Upper lobe of left lung (tissue), 6 donors: ENCODE measurements at regions not wholly inside any gene's neighbourhood (a gene's known extent, or its start where the extent isn't known, plus 50 kb on each side); places are given as distances from the start of the nearest gene placed in this dataset.

Experiments
- ATAC-seq, 2 donors: fragments of 200-7000 bp; cut with Tn5 transposase; one replicate each; pipeline ENCODE4 v1.9.1; 2022; ENCODE audit warnings: mild to moderate bottlenecking in 2 of 2, moderate library complexity in 2 of 2; ENCODE audit not compliant: low FRiP score in 2 of 2
- DNase-seq, 2 donors: peaks; one replicate each; pipeline ENCODE4 v3.0.0-alpha.2; 2019 to 2020
- H3K27ac ChIP-seq, 4 donors: fragments of 200-600 bp; sonication (generic); one replicate each; pipeline ENCODE4 v1.5.1; 2016 to 2019
- H3K27me3 ChIP-seq, 4 donors: fragments of 200-600 bp; sonication (generic); one replicate each; pipeline ENCODE4 v1.5.1; 2017 to 2019
- H3K36me3 ChIP-seq, 4 donors: fragments of 200-600 bp; sonication (generic); one replicate each; pipeline ENCODE4 v1.5.1; 2016 to 2019
- H3K4me1 ChIP-seq, 4 donors: fragments of 200-600 bp; sonication (generic); one replicate each; pipeline ENCODE4 v1.5.1; 2018 to 2019
- H3K4me3 ChIP-seq, 4 donors: fragments of 200-600 bp; sonication (generic); one replicate each; pipeline ENCODE4 v1.5.1; 2017 to 2019; ENCODE audit warnings: mild to moderate bottlenecking in 2 of 4, moderate library complexity in 1 of 4
- H3K9me3 ChIP-seq, 4 donors: fragments of 200-600 bp; sonication (generic); one replicate each; pipeline ENCODE4 v1.5.1; 2018 to 2019
- CTCF ChIP-seq, 6 experiments: fragments of 450-650 bp in 4 of 6; fragments of 200-600 bp in 2 of 6; sonication (generic) in 2 of 6; IDR thresholded peaks; one replicate each; pipeline ENCODE4 v1.5.1; 2016 to 2019; ENCODE audit warnings: antibody characterized with exemption in 6 of 6
- EP300 ChIP-seq, 4 donors: sonication (generic); formaldehyde crosslinking; IDR thresholded peaks; one replicate each; pipeline ENCODE4 v1.5.1; 2017; ENCODE audit warnings: antibody characterized with exemption in 4 of 4, control low read depth in 2 of 4
- POLR2A ChIP-seq, 4 donors: fragments of 450-650 bp; IDR thresholded peaks; one replicate each; pipeline ENCODE4 v1.5.1; 2016 to 2017; ENCODE audit warnings: antibody characterized with exemption in 4 of 4, mild to moderate bottlenecking in 2 of 4
- POLR2AphosphoS5 ChIP-seq, 2 donors: sonication (generic); formaldehyde crosslinking; IDR thresholded peaks; one replicate each; pipeline ENCODE4 v1.5.1; 2017; ENCODE audit warnings: antibody characterized with exemption in 2 of 2
- WGBS, 2 donors: methylation state at CpG; one replicate each; pipeline ENCODE4 v1.1.5; 2017 to 2018; 5-methylcytosine and 5-hydroxymethylcytosine counted together
- small RNA-seq, 4 donors: library from RNA; depleted of rRNA; stranded (forward); fragments of <200 nt; gene quantifications; one replicate each; pipeline ENCODE3, GENCODE V24; 2016
- donor health status: DM: no; HTN: no; CAD: no; lungs with moderate emphysema.
- donor health status: DM: no; HTN: yes; CAD: no; lungs with severe emphysema.

GRCh38 chr12:128191380-128191779 is 75.6 kb upstream of the TMEM132C start:
- Histone ChIP-seq H3K9me3 (no peaks in the 10 kb centered on the region), H3K4me3 (no peak overlapping the region), H3K4me1 (no peaks in the 10 kb centered on the region), H3K36me3 (no peaks in the 10 kb centered on the region), H3K27ac (no peak overlapping the region), H3K27me3 (no peaks in the 10 kb centered on the region)
- 75 to 81% methylated on average over 11 to 14 of the region's 14 CpGs for WGBS, 2 donors
- TF ChIP-seq POLR2A (IDR thresholded peaks at IDR 0.05) (no peak), POLR2AphosphoS5 (IDR thresholded peaks at IDR 0.05) (no peak), CTCF (IDR thresholded peaks at IDR 0.05) (no peak), EP300 (IDR thresholded peaks at IDR 0.05) (no peak)
- peak in 1 of 2 donors; percentile 5 for ATAC-seq
- DNase-seq: peak in 1 of 2 donors; percentile 51

GRCh38 chr12:128204711-128205110 is 62.3 kb upstream of the TMEM132C start:
- no peaks in the 10 kb centered on the region for H3K4me1 ChIP-seq
- 73 to 79% methylated on average over 7 of the region's 7 CpGs for WGBS, 2 donors
- DNase-seq (no peak), ATAC-seq (no peak)
- H3K27me3 ChIP-seq: no peaks in the 10 kb centered on the region
- TF ChIP-seq CTCF (IDR thresholded peaks at IDR 0.05) (no peak), POLR2AphosphoS5 (IDR thresholded peaks at IDR 0.05) (no peak), POLR2A (IDR thresholded peaks at IDR 0.05) (no peak), EP300 (IDR thresholded peaks at IDR 0.05) (no peak)
- H3K9me3 ChIP-seq: no peaks in the 10 kb centered on the region
- no peak overlapping the region for H3K4me3 ChIP-seq
- no peaks in the 10 kb centered on the region for H3K36me3 ChIP-seq
- H3K27ac ChIP-seq: no peak overlapping the region

- H3K4me3 ChIP-seq: no peak overlapping the region
- no peaks in the 10 kb centered on the region for H3K27me3 ChIP-seq
- DNase-seq (no peak), ATAC-seq (peak in 1 of 2 donors; percentile 12)
- 86 to 94% methylated on average over 3 of the region's 3 CpGs for WGBS, 2 donors
- peaks cover 0 to under 1% (median 0%) of the 10 kb centered on the region in 4 donors for H3K9me3 ChIP-seq
- H3K4me1 ChIP-seq: no peaks in the 10 kb centered on the region
- TF ChIP-seq EP300 (IDR thresholded peaks at IDR 0.05): no peak
- no peak for TF ChIP-seq POLR2AphosphoS5 (IDR thresholded peaks at IDR 0.05)
- TF ChIP-seq CTCF (IDR thresholded peaks at IDR 0.05): no peak
- no peak for TF ChIP-seq POLR2A (IDR thresholded peaks at IDR 0.05)
- no peaks in the 10 kb centered on the region for H3K36me3 ChIP-seq
- no peak overlapping the region for H3K27ac ChIP-seq
Observed at GRCh38 chr12:128205145-128205544, 61.8 kb upstream of the TMEM132C start.

GRCh38 chr12:128205758-128206157 is 61.2 kb upstream of the TMEM132C start:
- no peaks in the 10 kb centered on the region for H3K36me3 ChIP-seq
- peaks cover 0 to 6% (median 0%) of the 10 kb centered on the region in 4 donors for H3K9me3 ChIP-seq
- peak in 1 of 2 donors; percentile 60 for ATAC-seq
- DNase-seq: no peak
- no peak for TF ChIP-seq CTCF (IDR thresholded peaks at IDR 0.05)
- no peak for TF ChIP-seq EP300 (IDR thresholded peaks at IDR 0.05)
- no peak for TF ChIP-seq POLR2A (IDR thresholded peaks at IDR 0.05)
- TF ChIP-seq POLR2AphosphoS5 (IDR thresholded peaks at IDR 0.05): no peak
- no peak overlapping the region for H3K4me3 ChIP-seq
- 93 to 96% methylated on average over 7 of the region's 7 CpGs for WGBS, 2 donors
- no peaks in the 10 kb centered on the region for H3K27me3 ChIP-seq
- H3K27ac ChIP-seq: no peak overlapping the region
- no peaks in the 10 kb centered on the region for H3K4me1 ChIP-seq

Small RNA genes in the stretch of these regions (small RNA-seq; reads per million reads assigned to genes)
- 0 reads per million in 4 donors for gene AC006065.2
- 0 reads per million in 4 donors for gene AC073913.2
- 0 reads per million in 4 donors for gene HSPE1P20
- 0 reads per million in 4 donors for gene RF00019
- gene RNU1-104P: 0 reads per million in 4 donors
